ENCODE measurements at regions not wholly inside any gene's neighbourhood (a gene's known extent, or its start where the extent isn't known, plus 50 kb on each side); places are given as distances from the start of the nearest gene placed in this dataset.

DNA sequence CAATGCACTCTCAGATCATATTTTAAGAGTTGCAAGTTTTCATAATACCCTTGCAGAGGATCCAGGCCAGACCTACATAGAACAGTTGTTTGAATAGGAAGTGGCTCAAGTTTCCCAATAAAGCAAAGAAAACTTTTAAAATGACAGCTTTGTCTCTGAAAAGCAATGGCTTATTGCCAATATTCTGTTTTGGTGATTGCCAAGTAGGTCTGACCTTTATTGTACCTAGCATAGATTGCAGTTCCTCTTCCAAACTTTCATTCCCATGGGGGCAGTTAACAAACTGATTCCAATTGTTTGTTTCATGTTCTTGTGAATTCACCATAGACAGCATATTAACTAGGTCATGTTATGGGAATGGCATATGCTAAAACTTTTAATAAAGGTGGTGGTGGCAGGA is 664.6 kb upstream of the CA10 start:
- TF ChIP-seq, protein P1, sequence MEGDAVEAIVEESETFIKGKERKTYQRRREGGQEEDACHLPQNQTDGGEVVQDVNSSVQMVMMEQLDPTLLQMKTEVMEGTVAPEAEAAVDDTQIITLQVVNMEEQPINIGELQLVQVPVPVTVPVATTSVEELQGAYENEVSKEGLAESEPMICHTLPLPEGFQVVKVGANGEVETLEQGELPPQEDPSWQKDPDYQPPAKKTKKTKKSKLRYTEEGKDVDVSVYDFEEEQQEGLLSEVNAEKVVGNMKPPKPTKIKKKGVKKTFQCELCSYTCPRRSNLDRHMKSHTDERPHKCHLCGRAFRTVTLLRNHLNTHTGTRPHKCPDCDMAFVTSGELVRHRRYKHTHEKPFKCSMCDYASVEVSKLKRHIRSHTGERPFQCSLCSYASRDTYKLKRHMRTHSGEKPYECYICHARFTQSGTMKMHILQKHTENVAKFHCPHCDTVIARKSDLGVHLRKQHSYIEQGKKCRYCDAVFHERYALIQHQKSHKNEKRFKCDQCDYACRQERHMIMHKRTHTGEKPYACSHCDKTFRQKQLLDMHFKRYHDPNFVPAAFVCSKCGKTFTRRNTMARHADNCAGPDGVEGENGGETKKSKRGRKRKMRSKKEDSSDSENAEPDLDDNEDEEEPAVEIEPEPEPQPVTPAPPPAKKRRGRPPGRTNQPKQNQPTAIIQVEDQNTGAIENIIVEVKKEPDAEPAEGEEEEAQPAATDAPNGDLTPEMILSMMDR (IDR thresholded peaks at IDR 0.05), result no peak
- TF ChIP-seq SIN3A (IDR thresholded peaks at IDR 0.05; ENCODE audit: borderline replicate concordance, insufficient read depth, low read depth, low read length) (no peak), POLR2AphosphoS5 (IDR thresholded peaks at IDR 0.05; ENCODE audit: low read depth, low read length) (no peak)
- TF ChIP-seq, protein P2, sequence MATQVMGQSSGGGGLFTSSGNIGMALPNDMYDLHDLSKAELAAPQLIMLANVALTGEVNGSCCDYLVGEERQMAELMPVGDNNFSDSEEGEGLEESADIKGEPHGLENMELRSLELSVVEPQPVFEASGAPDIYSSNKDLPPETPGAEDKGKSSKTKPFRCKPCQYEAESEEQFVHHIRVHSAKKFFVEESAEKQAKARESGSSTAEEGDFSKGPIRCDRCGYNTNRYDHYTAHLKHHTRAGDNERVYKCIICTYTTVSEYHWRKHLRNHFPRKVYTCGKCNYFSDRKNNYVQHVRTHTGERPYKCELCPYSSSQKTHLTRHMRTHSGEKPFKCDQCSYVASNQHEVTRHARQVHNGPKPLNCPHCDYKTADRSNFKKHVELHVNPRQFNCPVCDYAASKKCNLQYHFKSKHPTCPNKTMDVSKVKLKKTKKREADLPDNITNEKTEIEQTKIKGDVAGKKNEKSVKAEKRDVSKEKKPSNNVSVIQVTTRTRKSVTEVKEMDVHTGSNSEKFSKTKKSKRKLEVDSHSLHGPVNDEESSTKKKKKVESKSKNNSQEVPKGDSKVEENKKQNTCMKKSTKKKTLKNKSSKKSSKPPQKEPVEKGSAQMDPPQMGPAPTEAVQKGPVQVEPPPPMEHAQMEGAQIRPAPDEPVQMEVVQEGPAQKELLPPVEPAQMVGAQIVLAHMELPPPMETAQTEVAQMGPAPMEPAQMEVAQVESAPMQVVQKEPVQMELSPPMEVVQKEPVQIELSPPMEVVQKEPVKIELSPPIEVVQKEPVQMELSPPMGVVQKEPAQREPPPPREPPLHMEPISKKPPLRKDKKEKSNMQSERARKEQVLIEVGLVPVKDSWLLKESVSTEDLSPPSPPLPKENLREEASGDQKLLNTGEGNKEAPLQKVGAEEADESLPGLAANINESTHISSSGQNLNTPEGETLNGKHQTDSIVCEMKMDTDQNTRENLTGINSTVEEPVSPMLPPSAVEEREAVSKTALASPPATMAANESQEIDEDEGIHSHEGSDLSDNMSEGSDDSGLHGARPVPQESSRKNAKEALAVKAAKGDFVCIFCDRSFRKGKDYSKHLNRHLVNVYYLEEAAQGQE (IDR thresholded peaks at IDR 0.05; ENCODE audit: insufficient read depth in 1 of 2, low read depth in 2 of 2, low read length in 1 of 2), result no peak

Data from Panc1 (cell line).